ENCODE measurements at regions not wholly inside any gene's neighbourhood (a gene's known extent, or its start where the extent isn't known, plus 50 kb on each side); places are given as distances from the start of the nearest gene placed in this dataset.

GRCh38 chr11:134625631-134626030, 213.6 kb upstream of the B3GAT1 start:
- intact Hi-C loops (cut with DNase I), result no loop called here
- H3K9me3 ChIP-seq, result no peaks in the 10 kb centered on the region
- H3K27me3 ChIP-seq, result peaks cover 0 to 98% (median 25%) of the 10 kb centered on the region in 7 donors
- no peak for ATAC-seq
- no peak for DNase-seq
- H3K4me1 ChIP-seq, result no peaks in the 10 kb centered on the region
- WGBS, 2 donors, result 69 to 78% methylated on average over 3 of the region's 3 CpGs
- H3K4me3 ChIP-seq, result no peak overlapping the region
- H3K36me3 ChIP-seq, result no peaks in the 10 kb centered on the region
- no peak overlapping the region for H3K27ac ChIP-seq
- TF ChIP-seq, protein P1, sequence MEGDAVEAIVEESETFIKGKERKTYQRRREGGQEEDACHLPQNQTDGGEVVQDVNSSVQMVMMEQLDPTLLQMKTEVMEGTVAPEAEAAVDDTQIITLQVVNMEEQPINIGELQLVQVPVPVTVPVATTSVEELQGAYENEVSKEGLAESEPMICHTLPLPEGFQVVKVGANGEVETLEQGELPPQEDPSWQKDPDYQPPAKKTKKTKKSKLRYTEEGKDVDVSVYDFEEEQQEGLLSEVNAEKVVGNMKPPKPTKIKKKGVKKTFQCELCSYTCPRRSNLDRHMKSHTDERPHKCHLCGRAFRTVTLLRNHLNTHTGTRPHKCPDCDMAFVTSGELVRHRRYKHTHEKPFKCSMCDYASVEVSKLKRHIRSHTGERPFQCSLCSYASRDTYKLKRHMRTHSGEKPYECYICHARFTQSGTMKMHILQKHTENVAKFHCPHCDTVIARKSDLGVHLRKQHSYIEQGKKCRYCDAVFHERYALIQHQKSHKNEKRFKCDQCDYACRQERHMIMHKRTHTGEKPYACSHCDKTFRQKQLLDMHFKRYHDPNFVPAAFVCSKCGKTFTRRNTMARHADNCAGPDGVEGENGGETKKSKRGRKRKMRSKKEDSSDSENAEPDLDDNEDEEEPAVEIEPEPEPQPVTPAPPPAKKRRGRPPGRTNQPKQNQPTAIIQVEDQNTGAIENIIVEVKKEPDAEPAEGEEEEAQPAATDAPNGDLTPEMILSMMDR (IDR thresholded peaks at IDR 0.05), result no peak

- WGBS, 2 donors, result 81 to 86% methylated on average over 3 of the region's 3 CpGs
- Histone ChIP-seq H3K27me3 (peaks cover 0 to 98% (median 25%) of the 10 kb centered on the region in 7 donors), H3K4me1 (no peaks in the 10 kb centered on the region), H3K9me3 (no peaks in the 10 kb centered on the region), H3K27ac (no peak overlapping the region), H3K36me3 (no peaks in the 10 kb centered on the region), H3K4me3 (no peak overlapping the region)
- ATAC-seq (no peak), DNase-seq (no peak)
- TF ChIP-seq, protein P1 (IDR thresholded peaks at IDR 0.05), result no peak
- intact Hi-C loops (cut with DNase I), result no loop called here
These were observed 213.1 kb upstream of the B3GAT1 start for GRCh38 chr11:134625151-134625550.

DNA sequence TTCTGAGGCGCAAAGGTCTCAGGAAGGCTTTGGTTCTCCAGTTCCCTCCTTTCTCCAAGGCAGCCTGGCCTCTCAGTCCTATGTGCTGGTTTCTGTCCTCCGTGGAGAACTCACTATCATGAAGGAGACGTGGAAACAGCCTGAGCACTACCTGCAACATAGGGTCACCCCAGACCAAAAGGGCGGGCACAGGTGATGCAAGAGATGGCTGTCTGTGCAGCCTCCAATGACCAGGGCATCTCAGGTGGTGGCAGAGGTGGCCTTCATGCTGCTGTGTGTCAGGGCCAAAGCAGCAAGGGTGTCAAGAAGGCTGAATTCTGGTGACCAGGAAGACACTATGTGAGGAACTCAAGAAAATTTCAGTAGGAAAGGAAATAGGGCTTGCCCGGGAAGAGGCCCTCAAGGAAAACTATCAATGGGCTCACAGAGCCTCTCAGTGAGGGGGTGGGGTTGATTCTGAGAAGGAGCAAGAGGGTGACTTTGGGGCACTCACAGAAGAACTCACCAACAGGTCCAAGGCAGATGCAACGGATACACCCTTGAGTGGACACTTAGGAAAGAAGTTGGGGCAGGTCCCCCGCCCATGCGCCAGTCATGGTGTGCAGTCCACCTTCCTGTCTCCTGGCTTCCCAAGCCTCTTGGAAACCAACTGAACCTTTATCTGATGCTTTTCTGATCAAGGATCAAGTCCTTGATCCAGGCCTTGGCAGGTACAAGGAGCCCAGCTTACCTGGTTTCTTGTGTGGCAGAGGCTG, 212.3 kb upstream of the B3GAT1 start:
- 83 to 86% methylated on average over 8 of the region's 8 CpGs for WGBS, 2 donors
- no peaks in the 10 kb centered on the region for H3K36me3 ChIP-seq

GRCh38 chr11:134623711-134624110, 211.7 kb upstream of the B3GAT1 start:
- DNase-seq (no peak), ATAC-seq (no peak)
- 77 to 84% methylated on average over 5 of the region's 5 CpGs for WGBS, 2 donors
- no peaks in the 10 kb centered on the region for H3K36me3 ChIP-seq
- H3K4me1 ChIP-seq, result no peaks in the 10 kb centered on the region
- no peaks in the 10 kb centered on the region for H3K9me3 ChIP-seq
- H3K27ac ChIP-seq, result no peak overlapping the region
- TF ChIP-seq, protein P1 (IDR thresholded peaks at IDR 0.05), result no peak
- peaks cover 0 to 89% (median 25%) of the 10 kb centered on the region in 7 donors for H3K27me3 ChIP-seq
- intact Hi-C loops (cut with DNase I), result no loop called here
- no peak overlapping the region for H3K4me3 ChIP-seq

More for the DNA sequence above, 212.3 kb upstream of the B3GAT1 start:
- DNase-seq (no peak), ATAC-seq (no peak)
- no peak overlapping the region for H3K4me3 ChIP-seq
- no peaks in the 10 kb centered on the region for H3K9me3 ChIP-seq
- H3K27ac ChIP-seq, result no peak overlapping the region
- intact Hi-C loops (cut with DNase I), result no loop called here
- peaks cover 0 to 95% (median 25%) of the 10 kb centered on the region in 7 donors for H3K27me3 ChIP-seq
- H3K4me1 ChIP-seq, result no peaks in the 10 kb centered on the region
- TF ChIP-seq, protein P1 (IDR thresholded peaks at IDR 0.05), result no peak

Data from heart right ventricle (tissue), 16 donors.